Smooth muscle cell (in vitro differentiated cells): ENCODE measurements at regions not wholly inside any gene's neighbourhood (a gene's known extent, or its start where the extent isn't known, plus 50 kb on each side); places are given as distances from the start of the nearest gene placed in this dataset. TPM values are rescaled to one million over a fixed set of nuclear protein-coding genes. Genes with fewer than 3 reads are reported as not detected.

Experiments used
- DNase-seq: peaks from one replicate; lab custom pipeline; 2025; ENCODE audit not compliant: unreplicated experiment; lab: John Stamatoyannopoulos, UW
- H2AFZ ChIP-seq: fragments of 200-600 bp; sonication (generic); 2 replicates; pipeline ENCODE4 v1.6.0; 2016; ENCODE audit warnings: antibody characterized with exemption, low read depth, mild to moderate bottlenecking
- H3F3A ChIP-seq: fragments of 200-600 bp; sonication (generic); 2 replicates; pipeline ENCODE4 v1.6.0; 2017; ENCODE audit warnings: antibody characterized with exemption, low read depth
- H3K27ac ChIP-seq: fragments of 200-600 bp; sonication (generic); 2 replicates; pipeline ENCODE4 v1.5.1; 2016; ENCODE audit warnings: low read depth, mild to moderate bottlenecking
- H3K27me3 ChIP-seq: fragments of 200-600 bp; sonication (generic); 2 replicates; pipeline ENCODE4 v1.6.1; 2016; ENCODE audit warnings: low read depth, mild to moderate bottlenecking
- H3K36me3 ChIP-seq: fragments of 200-600 bp; sonication (generic); 2 replicates; pipeline ENCODE4 v1.5.1; 2016; ENCODE audit warnings: low read depth
- H3K4me1 ChIP-seq: fragments of 200-600 bp; sonication (generic); 2 replicates; pipeline ENCODE4 v1.5.1; 2016; ENCODE audit warnings: low read depth
- H3K4me2 ChIP-seq: fragments of 200-600 bp; sonication (generic); 2 replicates; pipeline ENCODE4 v1.6.0; 2016; ENCODE audit warnings: mild to moderate bottlenecking
- H3K4me3 ChIP-seq: fragments of 200-600 bp; sonication (generic); 2 replicates; pipeline ENCODE4 v1.5.1; 2016; ENCODE audit warnings: mild to moderate bottlenecking
- H3K79me2 ChIP-seq: fragments of 200-600 bp; sonication (generic); 2 replicates; pipeline ENCODE4 v1.6.0; 2016; ENCODE audit warnings: low read depth, mild to moderate bottlenecking
- H3K9ac ChIP-seq: fragments of 200-600 bp; sonication (generic); 2 replicates; pipeline ENCODE4 v1.6.0; 2016; ENCODE audit warnings: low read depth
- H3K9me3 ChIP-seq: fragments of 200-600 bp; sonication (generic); replicated peaks from 2 replicates; pipeline ENCODE4 v1.5.1; 2016; ENCODE audit warnings: low read depth
- H4K20me1 ChIP-seq: fragments of 200-600 bp; sonication (generic); 2 replicates; pipeline ENCODE4 v1.6.0; 2016; ENCODE audit warnings: low read depth
- WGBS: methylation state at CpG from one replicate; pipeline ENCODE4 v1.1.7; 2016; ENCODE audit warnings: low lambda C conversion rate; 5-methylcytosine and 5-hydroxymethylcytosine counted together
- small RNA-seq: library from RNA; depleted of rRNA; stranded (forward); fragments of <200 nt; gene quantifications from one replicate; pipeline ENCODE3, GENCODE V24; 2014
- TF ChIP-seq, protein P1 (sequence below): fragments of 200-600 bp; sonication (generic); IDR thresholded peaks from 2 replicates; pipeline ENCODE4 v1.5.1; 2017; ENCODE audit warnings: borderline replicate concordance, mild to moderate bottlenecking, antibody characterized with exemption; ENCODE audit not compliant: insufficient read depth, poor library complexity, severe bottlenecking

DNA sequence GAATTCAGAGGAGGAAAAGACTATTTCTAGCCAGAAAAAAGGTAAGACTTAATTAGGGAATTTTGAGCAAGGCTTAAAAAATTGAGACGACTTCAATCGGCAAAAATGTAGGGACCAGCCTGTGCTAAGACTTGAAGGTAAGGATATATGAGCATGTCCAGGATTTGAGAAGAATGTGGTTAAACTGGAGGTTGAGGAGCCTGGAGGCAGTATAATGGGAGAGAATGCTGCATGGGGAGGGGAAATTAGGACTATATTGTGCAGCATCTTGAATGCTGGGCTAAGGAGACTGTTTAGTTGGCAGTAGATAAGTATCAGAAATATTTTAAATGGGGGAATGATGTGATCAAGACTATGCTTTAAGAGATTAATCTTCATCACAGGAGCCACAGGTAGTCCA lies 53.1 kb upstream of the PCGF5 start:
- Histone ChIP-seq H3K4me2 (no peak overlapping the region), H3K27me3 (peaks cover 8% of the 10 kb centered on the region), H3K9me3 (no peaks in the 10 kb centered on the region), H3K27ac (no peak overlapping the region), H3K4me3 (no peak overlapping the region), H4K20me1 (peaks cover 17% of the 10 kb centered on the region), H3K4me1 (no peaks in the 10 kb centered on the region), H3K9ac (no peak overlapping the region), H3K36me3 (no peaks in the 10 kb centered on the region), H2AFZ (no peak overlapping the region), H3F3A (no peaks in the 10 kb centered on the region), H3K79me2 (no peaks in the 10 kb centered on the region)
- WGBS, result 67% methylated on average over 2 of the region's 2 CpGs
- TF ChIP-seq, protein P1, sequence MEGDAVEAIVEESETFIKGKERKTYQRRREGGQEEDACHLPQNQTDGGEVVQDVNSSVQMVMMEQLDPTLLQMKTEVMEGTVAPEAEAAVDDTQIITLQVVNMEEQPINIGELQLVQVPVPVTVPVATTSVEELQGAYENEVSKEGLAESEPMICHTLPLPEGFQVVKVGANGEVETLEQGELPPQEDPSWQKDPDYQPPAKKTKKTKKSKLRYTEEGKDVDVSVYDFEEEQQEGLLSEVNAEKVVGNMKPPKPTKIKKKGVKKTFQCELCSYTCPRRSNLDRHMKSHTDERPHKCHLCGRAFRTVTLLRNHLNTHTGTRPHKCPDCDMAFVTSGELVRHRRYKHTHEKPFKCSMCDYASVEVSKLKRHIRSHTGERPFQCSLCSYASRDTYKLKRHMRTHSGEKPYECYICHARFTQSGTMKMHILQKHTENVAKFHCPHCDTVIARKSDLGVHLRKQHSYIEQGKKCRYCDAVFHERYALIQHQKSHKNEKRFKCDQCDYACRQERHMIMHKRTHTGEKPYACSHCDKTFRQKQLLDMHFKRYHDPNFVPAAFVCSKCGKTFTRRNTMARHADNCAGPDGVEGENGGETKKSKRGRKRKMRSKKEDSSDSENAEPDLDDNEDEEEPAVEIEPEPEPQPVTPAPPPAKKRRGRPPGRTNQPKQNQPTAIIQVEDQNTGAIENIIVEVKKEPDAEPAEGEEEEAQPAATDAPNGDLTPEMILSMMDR, result no peak
- no peak for DNase-seq

DNA sequence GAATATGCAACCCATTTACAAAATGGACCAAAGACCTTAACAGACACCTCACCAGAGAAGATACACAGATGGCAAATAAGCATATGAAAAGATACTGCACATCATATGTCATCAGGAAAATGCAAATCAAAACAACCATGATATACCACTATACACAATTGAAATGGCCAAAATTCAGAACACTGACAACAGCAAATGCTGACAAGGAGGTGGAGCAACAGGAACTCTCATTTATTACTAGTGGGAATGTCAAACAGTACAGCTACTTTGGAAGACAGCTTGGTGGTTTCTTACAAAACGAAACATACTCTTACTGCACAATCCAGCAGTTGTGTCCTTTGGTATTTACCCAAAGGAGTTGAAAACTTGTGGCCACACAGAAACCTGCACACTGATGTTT lies 50.0 kb upstream of the PCGF5 start:
- peaks cover 8% of the 10 kb centered on the region for H3K27me3 ChIP-seq
- no peaks in the 10 kb centered on the region for H3K9me3 ChIP-seq
- H3K79me2 ChIP-seq, result no peaks in the 10 kb centered on the region
- TF ChIP-seq, protein P1, result no peak
- no peak overlapping the region for H3K27ac ChIP-seq
- H3K9ac ChIP-seq, result no peak overlapping the region
- no peak overlapping the region for H3K4me3 ChIP-seq
- no peak overlapping the region for H2AFZ ChIP-seq
- no peaks in the 10 kb centered on the region for H3F3A ChIP-seq
- DNase-seq, result no peak
- H3K4me2 ChIP-seq, result no peak overlapping the region
- WGBS, result 96% methylated on average over 1 of the region's 1 CpG
- no peaks in the 10 kb centered on the region for H3K4me1 ChIP-seq
- H3K36me3 ChIP-seq, result no peaks in the 10 kb centered on the region
- peaks cover 8% of the 10 kb centered on the region for H4K20me1 ChIP-seq

Small RNA genes in the stretch of these regions (small RNA-seq; reads per million reads assigned to genes)
- not detected for gene AL365434.2
